HG02885 (cell line): ENCODE measurements at regions not wholly inside any gene's neighbourhood (a gene's known extent, or its start where the extent isn't known, plus 50 kb on each side); places are given as distances from the start of the nearest gene placed in this dataset.
A peak's percentile ranks its signal among the peaks of the same experiment; 100 is the strongest.
"Not testable (repeated sequence)": the region's sequence is repeated elsewhere in the genome, so short reads cannot be mapped to it uniquely, and the experiment has no call there.

Experiments used
- ATAC-seq: cut with Tn5 transposase; IDR thresholded peaks from one replicate; pipeline ENCODE4 v1.9.1; 2021; ENCODE audit warnings: mild to moderate bottlenecking; ENCODE audit not compliant: unreplicated experiment, poor library complexity

GRCh38 chrX:77123917-77124316 lies 323.3 kb upstream of the FGF16 start:
- not testable (repeated sequence) for ATAC-seq

- not testable (repeated sequence) for ATAC-seq
Measured at GRCh38 chrX:77127571-77127970, 319.6 kb upstream of the FGF16 start.

GRCh38 chrX:77143907-77144306 lies 303.3 kb upstream of the FGF16 start:
- ATAC-seq = no peak

GRCh38 chrX:77160301-77160700 lies 286.9 kb upstream of the FGF16 start:
- ATAC-seq = no peak

GRCh38 chrX:77162777-77163176 lies 284.4 kb upstream of the FGF16 start:
- ATAC-seq = no peak

DNA sequence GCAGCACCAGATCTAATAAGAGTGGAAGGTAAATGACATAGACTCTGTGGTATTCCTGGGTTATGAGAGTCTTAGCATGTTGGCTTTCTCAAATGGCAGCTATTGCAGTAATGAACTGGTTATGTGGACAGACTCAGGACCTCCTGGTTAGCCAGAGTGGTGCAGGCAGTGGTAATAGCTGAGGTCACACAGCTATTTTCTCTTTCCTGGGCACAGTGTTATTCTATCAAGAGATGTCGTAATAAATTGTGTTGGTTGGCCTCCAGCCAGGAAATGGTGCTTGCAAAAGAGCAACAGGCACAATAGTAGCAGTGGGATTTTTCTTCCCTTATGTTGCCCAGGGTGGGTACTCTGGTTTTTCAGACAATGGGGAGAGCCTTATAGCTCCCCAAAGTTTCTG lies 279.2 kb upstream of the FGF16 start:
- no peak for ATAC-seq

- ATAC-seq = no peak
Measured at GRCh38 chrX:77174680-77175519, 272.3 kb upstream of the FGF16 start.

- ATAC-seq = no peak
Measured at GRCh38 chrX:77200663-77201062, 246.5 kb upstream of the FGF16 start.

DNA sequence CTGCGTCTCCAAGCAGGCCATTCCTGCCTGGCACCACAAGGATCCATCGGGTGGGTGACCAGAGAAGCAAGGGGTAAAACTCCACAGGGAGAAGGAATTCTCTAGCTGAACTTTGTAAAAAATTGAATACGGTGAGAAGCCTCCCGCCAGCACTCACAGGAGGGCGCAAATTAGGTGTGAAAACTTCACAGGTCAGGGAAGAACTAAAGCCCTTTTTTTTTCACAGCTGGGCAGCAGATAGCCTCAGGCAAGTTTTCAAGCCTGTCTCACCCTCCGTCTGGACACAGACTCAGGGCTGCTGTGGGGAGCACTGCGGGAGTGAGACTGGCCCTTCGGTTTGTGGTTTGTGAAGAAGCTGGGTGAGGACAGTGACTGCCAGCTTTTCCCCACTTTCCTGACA lies 224.1 kb upstream of the FGF16 start:
- no peak for ATAC-seq

- ATAC-seq = no peak
Measured at GRCh38 chrX:77264490-77264889, 182.7 kb upstream of the FGF16 start.

DNA sequence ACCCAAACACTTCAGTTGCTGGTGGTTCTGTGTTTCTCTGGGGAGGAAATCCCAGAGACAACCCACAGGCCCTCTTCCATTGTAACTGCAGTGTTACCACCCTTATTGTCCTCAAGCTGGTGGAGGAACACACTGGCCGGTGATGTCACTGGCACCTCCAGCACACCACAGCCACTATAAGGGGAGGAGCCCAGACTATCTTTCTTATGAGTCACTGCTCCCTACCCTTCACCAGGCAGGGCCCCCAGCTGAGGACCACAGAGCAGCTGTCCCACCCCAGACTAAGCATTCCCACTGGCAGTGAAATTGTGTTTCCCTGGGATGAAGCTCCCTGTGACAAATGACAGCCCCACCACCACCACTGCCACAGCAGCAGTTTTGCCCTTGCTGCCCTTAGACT lies 171.8 kb upstream of the FGF16 start:
- no peak for ATAC-seq

DNA sequence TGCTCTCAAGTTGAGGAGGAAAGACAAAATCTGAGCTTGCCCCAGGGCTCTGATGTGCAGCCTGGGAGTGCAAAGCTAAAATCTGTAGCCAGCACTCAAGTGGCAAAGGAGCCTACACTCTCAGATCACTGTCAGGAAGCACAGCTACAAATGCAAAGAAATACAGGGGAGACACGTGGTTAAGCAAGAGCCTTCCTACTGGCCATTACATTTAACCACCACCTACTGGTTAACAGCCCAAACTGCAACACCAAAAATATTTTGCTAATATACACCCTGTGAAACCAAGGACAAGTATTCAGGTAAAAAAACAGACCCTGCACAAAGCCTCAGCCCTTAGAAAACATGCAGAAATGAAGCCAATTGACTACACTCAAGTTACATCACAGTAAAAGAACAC lies 170.4 kb upstream of the FGF16 start:
- ATAC-seq = peak; percentile 61

DNA sequence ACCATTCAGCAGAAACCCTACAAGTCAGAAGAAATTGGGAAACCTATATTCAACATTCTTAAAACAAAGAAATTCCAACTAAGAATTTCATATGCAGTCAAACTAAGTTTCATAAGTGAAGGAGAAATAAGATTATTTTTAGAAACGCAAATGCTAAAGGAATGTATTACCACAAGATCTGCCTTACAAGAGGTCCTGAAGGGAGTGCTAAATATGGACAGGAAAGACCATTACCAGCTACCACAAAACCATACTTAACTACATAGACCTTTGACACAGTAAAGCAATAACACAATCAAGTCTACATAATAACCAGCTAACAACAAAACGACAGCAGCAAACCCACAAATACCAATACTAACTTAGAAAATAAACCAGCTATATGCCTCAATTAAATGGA lies 169.3 kb upstream of the FGF16 start:
- no peak for ATAC-seq

- not testable (repeated sequence) for ATAC-seq
Measured at GRCh38 chrX:77279373-77279772, 167.8 kb upstream of the FGF16 start.

DNA sequence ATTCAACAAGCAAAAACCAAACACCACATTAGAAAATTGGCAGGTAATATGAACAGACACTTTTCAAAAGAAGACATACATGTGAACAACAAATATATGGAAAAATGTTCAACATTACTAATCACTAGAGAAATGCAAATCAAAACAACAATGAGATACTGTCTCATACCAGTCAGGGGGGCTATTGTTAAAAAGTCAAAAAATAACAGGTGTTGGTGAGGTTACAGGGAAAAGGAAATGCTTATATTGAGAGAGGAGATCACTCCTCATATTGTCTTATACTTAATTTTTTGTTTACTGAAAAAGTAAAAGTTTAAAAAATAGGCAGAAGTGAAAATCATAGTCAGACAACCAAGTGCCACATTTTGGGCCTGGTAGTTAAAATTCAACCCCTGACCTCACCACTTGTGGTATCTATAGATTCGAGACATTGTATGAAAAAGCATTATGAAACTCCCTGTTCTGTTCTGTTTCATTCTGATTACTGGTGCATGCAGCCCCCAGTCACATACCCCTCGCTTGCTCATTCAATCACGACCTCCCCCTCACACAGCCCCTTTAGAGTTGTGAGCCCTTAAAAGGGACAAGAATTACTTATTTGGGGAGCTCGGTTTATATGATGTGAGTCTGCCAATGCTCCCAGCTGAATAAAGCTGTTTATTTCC lies 153.7 kb upstream of the FGF16 start:
- ATAC-seq = no peak

- no peak for ATAC-seq
Measured at GRCh38 chrX:77298296-77298695, 148.9 kb upstream of the FGF16 start.

DNA sequence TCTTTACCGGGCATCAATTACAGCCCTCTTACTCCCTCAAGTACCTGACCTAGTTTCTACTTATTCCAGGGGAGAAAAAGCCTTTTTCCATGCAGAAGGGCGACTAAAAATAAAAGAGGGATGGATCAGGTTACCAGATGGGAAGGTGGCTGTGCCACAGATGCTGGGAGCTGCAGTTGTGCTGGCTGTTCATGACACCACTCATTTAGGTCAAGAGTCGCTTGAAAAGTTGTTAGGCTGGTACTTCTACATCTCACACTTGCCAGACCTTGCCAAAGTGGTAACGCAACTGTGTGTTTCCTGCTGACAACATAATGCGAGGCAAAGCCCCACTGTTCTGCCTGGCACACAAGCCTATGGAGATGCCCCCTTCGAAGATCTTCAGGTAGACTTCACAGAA lies 148.4 kb upstream of the FGF16 start:
- ATAC-seq = no peak

- no peak for ATAC-seq
Measured at GRCh38 chrX:77299549-77299948, 147.6 kb upstream of the FGF16 start.

- no peak for ATAC-seq
Measured at GRCh38 chrX:77342004-77342403, 105.2 kb upstream of the FGF16 start.

DNA sequence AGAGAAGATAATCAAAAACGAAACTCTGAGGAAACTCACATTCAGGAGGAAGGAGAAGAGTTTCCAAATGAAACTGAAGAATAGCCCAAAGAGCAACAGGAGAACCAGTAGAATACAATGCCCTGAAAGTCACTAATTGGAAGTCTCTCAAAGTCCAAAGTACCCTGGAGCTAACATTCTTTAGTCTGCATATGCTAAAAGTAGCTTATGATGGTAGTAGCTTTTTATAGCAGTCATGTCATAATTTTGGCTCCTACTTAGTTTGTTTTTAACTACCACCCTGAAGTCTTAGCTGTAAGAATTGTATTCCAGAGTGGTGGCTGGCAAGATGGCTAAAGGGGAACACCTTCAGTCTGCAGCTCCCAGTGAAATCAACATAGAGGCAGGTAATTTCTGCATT lies 100.3 kb upstream of the FGF16 start:
- no peak for ATAC-seq

GRCh38 chrX:77347572-77347971 lies 99.6 kb upstream of the FGF16 start:
- no peak for ATAC-seq

GRCh38 chrX:77389891-77390290 lies 57.3 kb upstream of the FGF16 start:
- no peak for ATAC-seq
